Germinal center (tissue), 1 donor: ENCODE measurements at regions not wholly inside any gene's neighbourhood (a gene's known extent, or its start where the extent isn't known, plus 50 kb on each side); places are given as distances from the start of the nearest gene placed in this dataset.

ENCODE experiments used
- DNase-seq: peaks from one replicate; pipeline ENCODE4 v3.0.0; 2012; ENCODE audit warnings: mixed read lengths, low spot score

- no peak for DNase-seq
These were observed 662.0 kb upstream of the FRG1 start for GRCh38 chr4:189278597-189279165.

- no peak for DNase-seq
These were observed 661.5 kb upstream of the FRG1 start for GRCh38 chr4:189279188-189279587.

- DNase-seq, result no peak
These were observed 655.3 kb upstream of the FRG1 start for GRCh38 chr4:189285377-189285776.

- DNase-seq, result no peak
These were observed 648.7 kb upstream of the FRG1 start for GRCh38 chr4:189291939-189292338.

GRCh38 chr4:189293459-189293858, 647.2 kb upstream of the FRG1 start:
- no peak for DNase-seq

- DNase-seq, result no peak
These were observed 646.1 kb upstream of the FRG1 start for GRCh38 chr4:189294574-189294973.

- no peak for DNase-seq
These were observed 641.0 kb upstream of the FRG1 start for GRCh38 chr4:189299706-189300105.

GRCh38 chr4:189301692-189302091, 639.0 kb upstream of the FRG1 start:
- no peak for DNase-seq

- DNase-seq, result no peak
These were observed 638.0 kb upstream of the FRG1 start for GRCh38 chr4:189302719-189303118.

- DNase-seq, result no peak
These were observed 636.5 kb upstream of the FRG1 start for GRCh38 chr4:189304167-189304566.

GRCh38 chr4:189304809-189305208, 635.9 kb upstream of the FRG1 start:
- DNase-seq, result no peak

GRCh38 chr4:189305500-189305899, 635.2 kb upstream of the FRG1 start:
- DNase-seq, result no peak

- no peak for DNase-seq
These were observed 629.4 kb upstream of the FRG1 start for GRCh38 chr4:189311251-189311650.

- no peak for DNase-seq
These were observed 627.6 kb upstream of the FRG1 start for GRCh38 chr4:189313064-189313463.

- no peak for DNase-seq
These were observed 626.7 kb upstream of the FRG1 start for GRCh38 chr4:189313861-189314513.

- DNase-seq, result no peak
These were observed 618.2 kb upstream of the FRG1 start for GRCh38 chr4:189322426-189322825.

- no peak for DNase-seq
These were observed 598.8 kb upstream of the FRG1 start for GRCh38 chr4:189341881-189342280.

GRCh38 chr4:189355590-189355989, 585.1 kb upstream of the FRG1 start:
- no peak for DNase-seq

GRCh38 chr4:189362364-189362763, 578.3 kb upstream of the FRG1 start:
- DNase-seq, result no peak

GRCh38 chr4:189364032-189364449, 576.6 kb upstream of the FRG1 start:
- no peak for DNase-seq

GRCh38 chr4:189365451-189365850, 575.2 kb upstream of the FRG1 start:
- no peak for DNase-seq

GRCh38 chr4:189367832-189368231, 572.8 kb upstream of the FRG1 start:
- no peak for DNase-seq

GRCh38 chr4:189374176-189374575, 566.5 kb upstream of the FRG1 start:
- no peak for DNase-seq

- DNase-seq, result no peak
These were observed 563.8 kb upstream of the FRG1 start for GRCh38 chr4:189376901-189377300.
